ENCODE measurements at regions not wholly inside any gene's neighbourhood (a gene's known extent, or its start where the extent isn't known, plus 50 kb on each side); places are given as distances from the start of the nearest gene placed in this dataset.
"Not testable (repeated sequence)": the region's sequence is repeated elsewhere in the genome, so short reads cannot be mapped to it uniquely, and the experiment has no call there.

- DNase-seq (ENCODE audit: low spot score in 2 of 2), result no peak
- H3K27me3 ChIP-seq (ENCODE audit: low read depth), result no peaks in the 10 kb centered on the region
- in situ Hi-C loops (cut with MboI; ENCODE audit: low sequenced_read_pairs), result no loop called here
- no peak overlapping the region for H3K4me3 ChIP-seq
- no peaks in the 10 kb centered on the region for H3K36me3 ChIP-seq (replicated peaks)
- no peaks in the 10 kb centered on the region for H3K9me3 ChIP-seq
- peaks cover 17% of the 10 kb centered on the region for H3K4me1 ChIP-seq
These were observed 143.4 kb upstream of the HMGN3 start for GRCh38 chr6:79377888-79378348.

GRCh38 chr6:79377047-79377446, 142.6 kb upstream of the HMGN3 start:
- DNase-seq (ENCODE audit: low spot score in 2 of 2), result no peak
- H3K4me3 ChIP-seq, result no peak overlapping the region
- H3K4me1 ChIP-seq, result peaks cover 17% of the 10 kb centered on the region
- in situ Hi-C loops (cut with MboI; ENCODE audit: low sequenced_read_pairs), result no loop called here
- no peaks in the 10 kb centered on the region for H3K36me3 ChIP-seq (replicated peaks)
- H3K27me3 ChIP-seq (ENCODE audit: low read depth), result no peaks in the 10 kb centered on the region
- no peaks in the 10 kb centered on the region for H3K9me3 ChIP-seq

GRCh38 chr6:79375635-79376337, 141.3 kb upstream of the HMGN3 start:
- Histone ChIP-seq H3K9me3 (no peaks in the 10 kb centered on the region), H3K4me1 (peaks cover 17% of the 10 kb centered on the region), H3K36me3 (replicated peaks) (no peaks in the 10 kb centered on the region), H3K27me3 (ENCODE audit: low read depth) (no peaks in the 10 kb centered on the region), H3K4me3 (no peak overlapping the region)
- in situ Hi-C loops (cut with MboI; ENCODE audit: low sequenced_read_pairs), result no loop called here
- DNase-seq (ENCODE audit: low spot score in 2 of 2), result peak; percentile 13 to 77

DNA sequence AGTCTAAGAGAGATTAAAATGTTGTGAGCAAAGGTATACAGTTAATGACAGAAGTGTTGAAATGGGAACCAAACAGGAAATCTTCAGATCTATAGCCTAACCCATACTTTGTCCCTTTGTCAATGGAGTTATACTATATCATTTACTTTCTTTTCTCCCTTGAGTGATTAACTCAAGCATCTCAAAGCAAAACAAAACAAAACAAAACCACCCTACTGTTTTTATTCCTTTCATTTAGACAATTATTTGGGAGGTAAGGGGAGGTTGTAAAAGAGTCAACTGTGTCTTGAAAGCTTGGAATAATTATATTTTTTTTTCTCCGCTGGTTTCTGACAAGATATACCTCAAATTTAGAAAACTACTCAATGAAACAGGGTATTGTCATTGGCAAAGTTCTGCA, 139.8 kb upstream of the HMGN3 start:
- no peaks in the 10 kb centered on the region for H3K36me3 ChIP-seq (replicated peaks)
- DNase-seq (ENCODE audit: low spot score in 2 of 2), result no peak
- H3K4me3 ChIP-seq, result no peak overlapping the region
- H3K27me3 ChIP-seq (ENCODE audit: low read depth), result no peaks in the 10 kb centered on the region
- H3K9me3 ChIP-seq, result no peaks in the 10 kb centered on the region
- H3K4me1 ChIP-seq, result peaks cover 17% of the 10 kb centered on the region
- in situ Hi-C loops (cut with MboI; ENCODE audit: low sequenced_read_pairs), result no loop called here

GRCh38 chr6:79373880-79374279, 139.4 kb upstream of the HMGN3 start:
- Histone ChIP-seq H3K4me3 (no peak overlapping the region), H3K4me1 (peaks cover 17% of the 10 kb centered on the region), H3K36me3 (replicated peaks) (no peaks in the 10 kb centered on the region), H3K27me3 (ENCODE audit: low read depth) (no peaks in the 10 kb centered on the region), H3K9me3 (no peaks in the 10 kb centered on the region)
- in situ Hi-C loops (cut with MboI; ENCODE audit: low sequenced_read_pairs), result no loop called here
- peak; percentile 56 to 60 for DNase-seq (ENCODE audit: low spot score in 2 of 2)

GRCh38 chr6:79373246-79373645, 138.8 kb upstream of the HMGN3 start:
- H3K4me1 ChIP-seq, result peaks cover 17% of the 10 kb centered on the region
- no peaks in the 10 kb centered on the region for H3K36me3 ChIP-seq (replicated peaks)
- in situ Hi-C loops (cut with MboI; ENCODE audit: low sequenced_read_pairs), result no loop called here
- H3K9me3 ChIP-seq, result no peaks in the 10 kb centered on the region
- H3K4me3 ChIP-seq, result no peak overlapping the region
- no peaks in the 10 kb centered on the region for H3K27me3 ChIP-seq (ENCODE audit: low read depth)
- no peak for DNase-seq (ENCODE audit: low spot score in 2 of 2)

- no peak overlapping the region for H3K4me3 ChIP-seq
- no peaks in the 10 kb centered on the region for H3K27me3 ChIP-seq (ENCODE audit: low read depth)
- no peak for DNase-seq (ENCODE audit: low spot score in 2 of 2)
- H3K36me3 ChIP-seq (replicated peaks), result no peaks in the 10 kb centered on the region
- H3K4me1 ChIP-seq, result peaks cover 17% of the 10 kb centered on the region
- H3K9me3 ChIP-seq, result no peaks in the 10 kb centered on the region
- in situ Hi-C loops (cut with MboI; ENCODE audit: low sequenced_read_pairs), result no loop called here
These were observed 138.3 kb upstream of the HMGN3 start for GRCh38 chr6:79372757-79373156.

DNA sequence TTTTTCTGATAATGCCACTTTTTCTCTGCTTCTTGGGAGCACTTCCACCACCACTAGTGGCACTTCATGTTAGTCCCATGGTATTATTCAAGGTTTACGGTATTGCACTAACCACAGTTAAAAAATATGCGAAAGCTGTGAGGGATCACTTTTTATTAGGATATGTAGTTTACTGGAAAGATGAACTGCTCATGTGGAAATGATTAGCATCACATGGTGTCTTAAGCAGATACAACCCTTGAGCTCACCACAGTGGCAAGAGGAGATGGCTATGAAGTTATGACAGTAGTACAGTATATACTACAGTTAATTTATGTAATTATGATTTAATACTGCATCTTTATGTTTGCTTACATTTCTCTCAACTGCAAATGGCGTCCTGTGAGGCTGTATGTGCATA, 134.5 kb upstream of the HMGN3 start:
- Histone ChIP-seq H3K4me1 (peaks cover 4% of the 10 kb centered on the region; the same call in 1 of the 2 replicates), H3K4me3 (no peak overlapping the region), H3K36me3 (replicated peaks) (no peaks in the 10 kb centered on the region), H3K27me3 (ENCODE audit: low read depth) (no peaks in the 10 kb centered on the region), H3K9me3 (no peaks in the 10 kb centered on the region)
- no peak for DNase-seq (ENCODE audit: low spot score in 2 of 2)
- in situ Hi-C loops (cut with MboI; ENCODE audit: low sequenced_read_pairs), result no loop called here

DNA sequence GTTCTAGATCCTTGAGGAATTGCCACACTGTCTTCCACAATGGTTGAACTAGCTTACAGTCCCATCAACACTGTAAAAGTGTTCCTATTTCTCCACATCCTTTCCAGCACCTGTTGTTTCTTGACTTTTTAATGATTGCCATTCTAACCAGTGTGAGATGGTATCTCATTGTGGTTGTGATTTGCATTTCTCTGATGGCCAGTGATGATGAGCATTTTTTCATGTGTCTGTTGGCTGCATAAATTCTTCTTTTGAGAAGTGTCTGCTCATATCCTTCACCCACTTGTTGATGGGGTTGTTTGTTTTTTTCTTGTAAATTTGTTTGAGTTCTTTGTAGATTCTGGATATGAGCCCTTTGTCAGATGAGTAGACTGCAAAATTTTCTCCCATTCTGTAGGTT, 129.0 kb upstream of the HMGN3 start:
- in situ Hi-C loops (cut with MboI; ENCODE audit: low sequenced_read_pairs); H3K4me1 ChIP-seq; H3K9me3 ChIP-seq: not testable (repeated sequence)

GRCh38 chr6:79361074-79361473, 126.6 kb upstream of the HMGN3 start:
- H3K4me3 ChIP-seq; in situ Hi-C loops (cut with MboI; ENCODE audit: low sequenced_read_pairs): not testable (repeated sequence)

More for the DNA sequence above, 129.0 kb upstream of the HMGN3 start:
- not testable (repeated sequence) for DNase-seq (ENCODE audit: low spot score in 2 of 2); H3K4me3 ChIP-seq; H3K27me3 ChIP-seq (ENCODE audit: low read depth); H3K36me3 ChIP-seq (replicated peaks)

GRCh38 chr6:79353226-79353625, 118.7 kb upstream of the HMGN3 start:
- H3K4me3 ChIP-seq, result no peak overlapping the region
- no peaks in the 10 kb centered on the region for H3K4me1 ChIP-seq
- no peaks in the 10 kb centered on the region for H3K36me3 ChIP-seq (replicated peaks)
- no peaks in the 10 kb centered on the region for H3K9me3 ChIP-seq
- DNase-seq (ENCODE audit: low spot score in 2 of 2), result no peak
- in situ Hi-C loops (cut with MboI; ENCODE audit: low sequenced_read_pairs), result no loop called here
- no peaks in the 10 kb centered on the region for H3K27me3 ChIP-seq (ENCODE audit: low read depth)

More at GRCh38 chr6:79361074-79361473, 126.6 kb upstream of the HMGN3 start:
- H3K4me1 ChIP-seq; H3K36me3 ChIP-seq (replicated peaks); H3K27me3 ChIP-seq (ENCODE audit: low read depth); DNase-seq (ENCODE audit: low spot score in 2 of 2); H3K9me3 ChIP-seq: not testable (repeated sequence)

- no peak overlapping the region for H3K4me3 ChIP-seq
- no peaks in the 10 kb centered on the region for H3K27me3 ChIP-seq (ENCODE audit: low read depth)
- no peaks in the 10 kb centered on the region for H3K36me3 ChIP-seq (replicated peaks)
- peaks cover 24% of the 10 kb centered on the region for H3K4me1 ChIP-seq
- in situ Hi-C loops (cut with MboI; ENCODE audit: low sequenced_read_pairs), result no loop called here
- H3K9me3 ChIP-seq, result no peaks in the 10 kb centered on the region
- peak; percentile 54 to 94 for DNase-seq (ENCODE audit: low spot score in 2 of 2)
These were observed 104.0 kb upstream of the HMGN3 start for GRCh38 chr6:79338493-79338892.

GRCh38 chr6:79335133-79335674, 100.7 kb upstream of the HMGN3 start:
- no peak overlapping the region for H3K4me3 ChIP-seq
- DNase-seq (ENCODE audit: low spot score in 2 of 2), result no peak
- no peaks in the 10 kb centered on the region for H3K9me3 ChIP-seq
- peaks cover 22% of the 10 kb centered on the region for H3K4me1 ChIP-seq
- in situ Hi-C loops (cut with MboI; ENCODE audit: low sequenced_read_pairs), result no loop called here
- H3K27me3 ChIP-seq (ENCODE audit: low read depth), result no peaks in the 10 kb centered on the region
- H3K36me3 ChIP-seq (replicated peaks), result no peaks in the 10 kb centered on the region

GRCh38 chr6:79334674-79335073, 100.2 kb upstream of the HMGN3 start:
- in situ Hi-C loops (cut with MboI; ENCODE audit: low sequenced_read_pairs), result no loop called here
- no peak for DNase-seq (ENCODE audit: low spot score in 2 of 2)
- Histone ChIP-seq H3K36me3 (replicated peaks) (no peaks in the 10 kb centered on the region), H3K27me3 (ENCODE audit: low read depth) (no peaks in the 10 kb centered on the region), H3K9me3 (no peaks in the 10 kb centered on the region), H3K4me1 (peaks cover 22% of the 10 kb centered on the region), H3K4me3 (no peak overlapping the region)

Data from HAP-1 (cell line).